Osteoblast (primary cell): ENCODE measurements at regions not wholly inside any gene's neighbourhood (a gene's known extent, or its start where the extent isn't known, plus 50 kb on each side); places are given as distances from the start of the nearest gene placed in this dataset.

Experiments
- DNase-seq: peaks from one replicate; pipeline ENCODE4 v3.0.0; 2011; ENCODE audit warnings: low spot score, mixed read lengths; ENCODE audit not compliant: insufficient read length; ENCODE audit errors: missing footprints
- H2AFZ ChIP-seq: 2 replicates; pipeline ENCODE4 v1.6.0; 2011; ENCODE audit warnings: mild to moderate bottlenecking, low read length
- H3K27ac ChIP-seq: 2 replicates; pipeline ENCODE4 v1.5.1; 2011; ENCODE audit warnings: mild to moderate bottlenecking, low read depth, low read length, moderate library complexity
- H3K27me3 ChIP-seq: 2 replicates; pipeline ENCODE4 v1.6.0; 2012; ENCODE audit warnings: mild to moderate bottlenecking, control low read depth, inconsistent platforms, low read length, moderate library complexity; ENCODE audit not compliant: insufficient read depth
- H3K36me3 ChIP-seq: 2 replicates; pipeline ENCODE4 v1.5.1; 2011; ENCODE audit warnings: mild to moderate bottlenecking, low read length, control low read depth, moderate library complexity; ENCODE audit not compliant: insufficient read depth
- H3K4me1 ChIP-seq: 2 replicates; pipeline ENCODE4 v1.5.1; 2011; ENCODE audit warnings: mild to moderate bottlenecking, low read length, control low read depth, moderate library complexity; ENCODE audit not compliant: insufficient read depth
- H3K4me2 ChIP-seq: 2 replicates; pipeline ENCODE4 v1.6.0; 2011; ENCODE audit warnings: mild to moderate bottlenecking, low read length; ENCODE audit not compliant: insufficient read depth
- H3K4me3 ChIP-seq: fragments of 200-600 bp; sonication (generic); 3 replicates; pipeline ENCODE4 v1.5.1; 2012; ENCODE audit warnings: mild to moderate bottlenecking, low read length, inconsistent platforms; ENCODE audit not compliant: insufficient read depth
- H3K79me2 ChIP-seq: 2 replicates; pipeline ENCODE4 v1.6.0; 2012; ENCODE audit warnings: mild to moderate bottlenecking, low read length, control low read depth, inconsistent platforms; ENCODE audit not compliant: insufficient read depth
- H3K9me3 ChIP-seq: 2 replicates; pipeline ENCODE4 v1.5.1; 2011; ENCODE audit warnings: low read depth, low read length, control low read depth
- H4K20me1 ChIP-seq: 2 replicates; pipeline ENCODE4 v1.6.0; 2012; ENCODE audit warnings: mild to moderate bottlenecking, low read length, control low read depth; ENCODE audit not compliant: insufficient read depth
- CTCF ChIP-seq: IDR thresholded peaks from 2 replicates; pipeline ENCODE4 v1.5.1; 2011; ENCODE audit warnings: mild to moderate bottlenecking, low read depth, low read length, moderate library complexity; ENCODE audit errors: extremely low read depth

- H3K27me3 ChIP-seq: peaks cover 6% of the 10 kb centered on the region
- no peaks in the 10 kb centered on the region for H3K79me2 ChIP-seq
- no peak for DNase-seq
- no peaks in the 10 kb centered on the region for H3K9me3 ChIP-seq
- H3K4me1 ChIP-seq: no peaks in the 10 kb centered on the region
- H3K4me3 ChIP-seq: no peak overlapping the region
- no peak overlapping the region for H3K4me2 ChIP-seq
- TF ChIP-seq CTCF: no peak
- no peak overlapping the region for H2AFZ ChIP-seq
- no peak overlapping the region for H3K27ac ChIP-seq
- H3K36me3 ChIP-seq: no peaks in the 10 kb centered on the region
- H4K20me1 ChIP-seq: no peaks in the 10 kb centered on the region
Observed at GRCh38 chr14:62133776-62134550, 371.7 kb downstream of the SNAPC1 start.

GRCh38 chr14:62138593-62138992, 376.4 kb downstream of the SNAPC1 start:
- peak; percentile 8 for DNase-seq
- no peaks in the 10 kb centered on the region for H3K79me2 ChIP-seq
- H3K9me3 ChIP-seq: no peaks in the 10 kb centered on the region
- H4K20me1 ChIP-seq: no peaks in the 10 kb centered on the region
- H3K4me1 ChIP-seq: no peaks in the 10 kb centered on the region
- H3K36me3 ChIP-seq: no peaks in the 10 kb centered on the region
- H3K27me3 ChIP-seq: no peaks in the 10 kb centered on the region
- H2AFZ ChIP-seq: no peak overlapping the region
- H3K4me2 ChIP-seq: no peak overlapping the region
- H3K27ac ChIP-seq: no peak overlapping the region
- H3K4me3 ChIP-seq: no peak overlapping the region
- no peak for TF ChIP-seq CTCF

GRCh38 chr14:62141139-62141538, 378.9 kb downstream of the SNAPC1 start:
- H4K20me1 ChIP-seq: no peaks in the 10 kb centered on the region
- DNase-seq: no peak
- no peaks in the 10 kb centered on the region for H3K79me2 ChIP-seq
- no peaks in the 10 kb centered on the region for H3K27me3 ChIP-seq
- H3K4me2 ChIP-seq: no peak overlapping the region
- no peaks in the 10 kb centered on the region for H3K36me3 ChIP-seq
- H3K4me3 ChIP-seq: no peak overlapping the region
- no peaks in the 10 kb centered on the region for H3K9me3 ChIP-seq
- no peak overlapping the region for H2AFZ ChIP-seq
- H3K27ac ChIP-seq: no peak overlapping the region
- H3K4me1 ChIP-seq: no peaks in the 10 kb centered on the region
- TF ChIP-seq CTCF: no peak

- Histone ChIP-seq H3K79me2 (no peaks in the 10 kb centered on the region), H3K36me3 (no peaks in the 10 kb centered on the region), H4K20me1 (no peaks in the 10 kb centered on the region), H3K4me2 (no peak overlapping the region), H3K27me3 (no peaks in the 10 kb centered on the region), H3K4me1 (no peaks in the 10 kb centered on the region), H3K27ac (no peak overlapping the region), H3K4me3 (no peak overlapping the region), H3K9me3 (no peaks in the 10 kb centered on the region), H2AFZ (no peak overlapping the region)
- peak; percentile 70 for DNase-seq
- TF ChIP-seq CTCF: no peak
Observed at GRCh38 chr14:62143245-62143644, 381.0 kb downstream of the SNAPC1 start.
